HCT116 (cell line): ENCODE measurements at regions not wholly inside any gene's neighbourhood (a gene's known extent, or its start where the extent isn't known, plus 50 kb on each side); places are given as distances from the start of the nearest gene placed in this dataset.

Experiments used
- ATAC-seq: fragments of 200-7000 bp; cut with Tn5 transposase; 2 replicates; pipeline ENCODE4 v1.9.1; 2020; ENCODE audit warnings: mild to moderate bottlenecking, moderate library complexity
- BruUV-seq: library from RNA; stranded (reverse); fragments of 400-500 nt; replicated peaks from 2 replicates; lab custom pipeline; 2021; lab: Mats Ljungman, UMichigan
- CTCF ChIA-PET: fragments of 300-600 bp; sonication (Branson Sonifier 250); formaldehyde crosslinking; loops from one replicate; lab custom pipeline; 2021; ENCODE audit warnings: antibody characterized with exemption; lab: Charles Lee
- POLR2A ChIA-PET: fragments of 300-600, 350-600 bp; sonication (Branson Sonifier 250); formaldehyde crosslinking; loops from one replicate; lab custom pipeline; 2021; ENCODE audit warnings: antibody characterized with exemption; lab: Charles Lee
- RAD21 ChIA-PET, 2 experiments: fragments of 300-600 bp; sonication (Branson Sonifier 250); formaldehyde crosslinking; loops; one replicate each; lab custom pipeline; 2023; ENCODE audit warnings: low total read pairs in 2 of 2; ENCODE audit not compliant: uncharacterized antibody in 2 of 2, unreplicated experiment in 2 of 2, low non-redundant PET in 1 of 2; lab: Charles Lee
- DNase-seq: peaks from one replicate; pipeline ENCODE4 v3.0.0-alpha.2; 2010; ENCODE audit warnings: low read depth, low spot score
- H2AFZ ChIP-seq: fragments of 200-600 bp; shearing (Covaris generic), sonication (generic); 2 replicates; pipeline ENCODE4 v1.6.1; 2017; ENCODE audit warnings: low read depth, mixed run types, mixed read lengths, antibody characterized with exemption, low read length; ENCODE audit not compliant: poor library complexity, severe bottlenecking
- H3K27ac ChIP-seq: 2 replicates; pipeline ENCODE4 v1.5.1; 2012; ENCODE audit warnings: low read depth, low read length
- H3K27me3 ChIP-seq: fragments of 200-600 bp; sonication (generic); 2 replicates; pipeline ENCODE4 v1.6.1; 2016; ENCODE audit warnings: mixed run types, low read length, mixed read lengths; ENCODE audit not compliant: insufficient read depth
- H3K36me3 ChIP-seq, 2 experiments: fragments of 200-500 bp in 1 of 2; fragments of 200-600 bp in 1 of 2; sonication (Bioruptor generic) in 1 of 2; sonication (generic) in 1 of 2; 2 replicates each; pipeline versions ENCODE4 v1.5.1 to v1.6.1; 2014 to 2016; ENCODE audit warnings: low read length in 2 of 2, inconsistent platforms in 1 of 2, mixed read lengths in 1 of 2, mixed run types in 1 of 2; ENCODE audit not compliant: insufficient read depth in 2 of 2, control insufficient read depth in 1 of 2
- H3K4me1 ChIP-seq, 2 experiments: fragments of 200-600 bp in 1 of 2; sonication (generic) in 1 of 2; 2 replicates each; pipeline versions ENCODE4 v1.5.1 to v1.6.1; 2012 to 2017; ENCODE audit warnings: low read length in 2 of 2, inconsistent platforms in 1 of 2, mild to moderate bottlenecking in 1 of 2, mixed read lengths in 1 of 2, mixed run types in 1 of 2, moderate library complexity in 1 of 2; ENCODE audit not compliant: insufficient read depth in 2 of 2, control insufficient read depth in 1 of 2
- H3K4me2 ChIP-seq: fragments of 200-600 bp; sonication (generic); 2 replicates; pipeline ENCODE4 v1.6.1; 2017; ENCODE audit warnings: mixed run types, low read length, mixed read lengths
- H3K4me3 ChIP-seq, 2 experiments: fragments of 200-600 bp in 1 of 2; sonication (generic) in 1 of 2; replicated peaks in 1 of 2; 2 replicates each; pipeline ENCODE4 v1.5.1; 2011 to 2016; ENCODE audit warnings: low read length in 2 of 2, control low read depth in 1 of 2, low read depth in 1 of 2, mild to moderate bottlenecking in 1 of 2, mixed read lengths in 1 of 2, mixed run types in 1 of 2
- H3K79me2 ChIP-seq: fragments of 200-600 bp; sonication (generic); 2 replicates; pipeline ENCODE4 v1.6.1; 2017; ENCODE audit warnings: mild to moderate bottlenecking, mixed run types, low read length, moderate library complexity, mixed read lengths; ENCODE audit not compliant: insufficient read depth
- H3K9ac ChIP-seq: fragments of 200-600 bp; sonication (generic); 2 replicates; pipeline ENCODE4 v1.6.1; 2016; ENCODE audit warnings: low read length, mixed read lengths
- H3K9me2 ChIP-seq: fragments of 200-600 bp; sonication (generic), shearing (Covaris generic); 2 replicates; pipeline ENCODE4 v1.6.1; 2017; ENCODE audit warnings: mixed run types, mild to moderate bottlenecking, moderate library complexity; ENCODE audit not compliant: insufficient read depth
- H3K9me3 ChIP-seq, 2 experiments: fragments of 200-500 bp in 1 of 2; fragments of 200-600 bp in 1 of 2; sonication (Bioruptor generic) in 1 of 2; sonication (generic) in 1 of 2; 2 replicates each; pipeline ENCODE4 v1.6.1; 2014 to 2017; ENCODE audit warnings: low read length in 2 of 2, mixed read lengths in 2 of 2, inconsistent platforms in 1 of 2, low read depth in 1 of 2, mild to moderate bottlenecking in 1 of 2, mixed run types in 1 of 2, moderate library complexity in 1 of 2; ENCODE audit not compliant: control insufficient read depth in 1 of 2, insufficient read depth in 1 of 2
- H4K20me1 ChIP-seq: fragments of 200-600 bp; sonication (generic), shearing (Covaris generic); 2 replicates; pipeline ENCODE4 v1.6.1; 2017; ENCODE audit warnings: mixed run types, mild to moderate bottlenecking, moderate library complexity; ENCODE audit not compliant: insufficient read depth
- CBX3 ChIP-seq: IDR thresholded peaks from 2 replicates; pipeline ENCODE4 v1.6.1; 2012; ENCODE audit warnings: low read depth
- CEBPB ChIP-seq: IDR thresholded peaks from 2 replicates; pipeline ENCODE4 v1.6.1; 2012; ENCODE audit warnings: low read depth
- EGR1 ChIP-seq: IDR thresholded peaks from 2 replicates; pipeline ENCODE4 v1.6.1; 2012; ENCODE audit warnings: low read depth
- EZH2 ChIP-seq: fragments of 200-600 bp; sonication (generic); IDR thresholded peaks from 2 replicates; pipeline ENCODE4 v1.6.1; 2017; ENCODE audit warnings: antibody characterized with exemption, mixed run types
- FOSL1 ChIP-seq: IDR thresholded peaks from 2 replicates; pipeline ENCODE4 v1.6.1; 2012; ENCODE audit warnings: low read depth
- POLR2AphosphoS5 ChIP-seq: IDR thresholded peaks from 2 replicates; pipeline ENCODE4 v1.6.1; 2011; ENCODE audit warnings: mild to moderate bottlenecking, low read depth, low read length, moderate library complexity
- RAD21 ChIP-seq: IDR thresholded peaks from 2 replicates; pipeline ENCODE4 v1.6.1; 2012; ENCODE audit warnings: low read depth, mild to moderate bottlenecking
- SIN3A ChIP-seq: IDR thresholded peaks from 2 replicates; pipeline ENCODE4 v1.6.1; 2012; ENCODE audit warnings: low read depth
- SP1 ChIP-seq: IDR thresholded peaks from 2 replicates; pipeline ENCODE4 v1.6.1; 2012; ENCODE audit warnings: low read depth
- SRF ChIP-seq: IDR thresholded peaks from 2 replicates; pipeline ENCODE4 v1.6.1; 2012; ENCODE audit warnings: low read depth
- ZFX ChIP-seq: fragments of 450-650 bp; IDR thresholded peaks from 2 replicates; pipeline ENCODE4 v1.6.1; 2017
- ZNF274 ChIP-seq: fragments of 200-500 bp; sonication (Bioruptor generic); IDR thresholded peaks from 2 replicates; pipeline ENCODE4 v1.6.1; 2014; ENCODE audit warnings: mild to moderate bottlenecking, low read depth, low read length, inconsistent platforms
- intact Hi-C: fragments of 100-400 bp; cut with micrococcal nuclease; formaldehyde crosslinking; loops from 2 replicates; pipeline ENCODE4 v1.10.0; 2022
- TF ChIP-seq, protein P1 (sequence below): IDR thresholded peaks from 2 replicates; pipeline ENCODE4 v1.6.1; 2012
- TF ChIP-seq, protein P2 (sequence below): IDR thresholded peaks from 2 replicates; pipeline ENCODE4 v1.6.1; 2012; ENCODE audit warnings: low read depth
- TF ChIP-seq, protein P3 (sequence below): IDR thresholded peaks from 2 replicates; pipeline ENCODE4 v1.6.1; 2011; ENCODE audit warnings: mild to moderate bottlenecking, low read length, moderate library complexity; ENCODE audit not compliant: insufficient replicate concordance; ENCODE audit errors: extremely low read depth

DNA sequence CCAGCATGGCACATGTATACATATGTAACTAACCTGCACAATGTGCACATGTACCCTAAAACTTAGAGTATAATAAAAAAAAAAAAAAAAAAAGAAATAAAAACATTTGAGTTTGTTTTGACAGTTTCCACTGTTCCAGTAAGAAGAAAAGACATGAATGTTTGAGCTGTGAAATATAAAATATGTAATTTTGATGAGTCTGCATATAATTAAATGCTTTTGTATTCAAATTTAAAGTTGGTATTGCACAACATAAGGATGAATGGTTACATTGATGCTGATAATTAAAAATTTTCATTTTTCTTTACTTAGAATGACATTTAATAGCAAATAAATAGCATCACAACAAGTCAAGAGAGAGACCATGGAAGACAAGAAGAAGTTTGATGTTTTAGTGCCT is 212.0 kb upstream of the RRP15 start:
- intact Hi-C loops = no loop called here
- CTCF ChIA-PET = no interaction called here
- TF ChIP-seq, protein P1, sequence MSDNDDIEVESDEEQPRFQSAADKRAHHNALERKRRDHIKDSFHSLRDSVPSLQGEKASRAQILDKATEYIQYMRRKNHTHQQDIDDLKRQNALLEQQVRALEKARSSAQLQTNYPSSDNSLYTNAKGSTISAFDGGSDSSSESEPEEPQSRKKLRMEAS = no peak
- no peak for TF ChIP-seq CBX3
- no peak for TF ChIP-seq SP1
- TF ChIP-seq EGR1 = no peak
- no peak for TF ChIP-seq RAD21
- no peak for TF ChIP-seq ZFX
- TF ChIP-seq, protein P2, sequence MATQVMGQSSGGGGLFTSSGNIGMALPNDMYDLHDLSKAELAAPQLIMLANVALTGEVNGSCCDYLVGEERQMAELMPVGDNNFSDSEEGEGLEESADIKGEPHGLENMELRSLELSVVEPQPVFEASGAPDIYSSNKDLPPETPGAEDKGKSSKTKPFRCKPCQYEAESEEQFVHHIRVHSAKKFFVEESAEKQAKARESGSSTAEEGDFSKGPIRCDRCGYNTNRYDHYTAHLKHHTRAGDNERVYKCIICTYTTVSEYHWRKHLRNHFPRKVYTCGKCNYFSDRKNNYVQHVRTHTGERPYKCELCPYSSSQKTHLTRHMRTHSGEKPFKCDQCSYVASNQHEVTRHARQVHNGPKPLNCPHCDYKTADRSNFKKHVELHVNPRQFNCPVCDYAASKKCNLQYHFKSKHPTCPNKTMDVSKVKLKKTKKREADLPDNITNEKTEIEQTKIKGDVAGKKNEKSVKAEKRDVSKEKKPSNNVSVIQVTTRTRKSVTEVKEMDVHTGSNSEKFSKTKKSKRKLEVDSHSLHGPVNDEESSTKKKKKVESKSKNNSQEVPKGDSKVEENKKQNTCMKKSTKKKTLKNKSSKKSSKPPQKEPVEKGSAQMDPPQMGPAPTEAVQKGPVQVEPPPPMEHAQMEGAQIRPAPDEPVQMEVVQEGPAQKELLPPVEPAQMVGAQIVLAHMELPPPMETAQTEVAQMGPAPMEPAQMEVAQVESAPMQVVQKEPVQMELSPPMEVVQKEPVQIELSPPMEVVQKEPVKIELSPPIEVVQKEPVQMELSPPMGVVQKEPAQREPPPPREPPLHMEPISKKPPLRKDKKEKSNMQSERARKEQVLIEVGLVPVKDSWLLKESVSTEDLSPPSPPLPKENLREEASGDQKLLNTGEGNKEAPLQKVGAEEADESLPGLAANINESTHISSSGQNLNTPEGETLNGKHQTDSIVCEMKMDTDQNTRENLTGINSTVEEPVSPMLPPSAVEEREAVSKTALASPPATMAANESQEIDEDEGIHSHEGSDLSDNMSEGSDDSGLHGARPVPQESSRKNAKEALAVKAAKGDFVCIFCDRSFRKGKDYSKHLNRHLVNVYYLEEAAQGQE = no peak
- no peak for TF ChIP-seq SIN3A
- TF ChIP-seq SRF = no peak
- TF ChIP-seq FOSL1 = no peak
- TF ChIP-seq ZNF274 = no peak
- no peak for TF ChIP-seq EZH2
- TF ChIP-seq, protein P3, sequence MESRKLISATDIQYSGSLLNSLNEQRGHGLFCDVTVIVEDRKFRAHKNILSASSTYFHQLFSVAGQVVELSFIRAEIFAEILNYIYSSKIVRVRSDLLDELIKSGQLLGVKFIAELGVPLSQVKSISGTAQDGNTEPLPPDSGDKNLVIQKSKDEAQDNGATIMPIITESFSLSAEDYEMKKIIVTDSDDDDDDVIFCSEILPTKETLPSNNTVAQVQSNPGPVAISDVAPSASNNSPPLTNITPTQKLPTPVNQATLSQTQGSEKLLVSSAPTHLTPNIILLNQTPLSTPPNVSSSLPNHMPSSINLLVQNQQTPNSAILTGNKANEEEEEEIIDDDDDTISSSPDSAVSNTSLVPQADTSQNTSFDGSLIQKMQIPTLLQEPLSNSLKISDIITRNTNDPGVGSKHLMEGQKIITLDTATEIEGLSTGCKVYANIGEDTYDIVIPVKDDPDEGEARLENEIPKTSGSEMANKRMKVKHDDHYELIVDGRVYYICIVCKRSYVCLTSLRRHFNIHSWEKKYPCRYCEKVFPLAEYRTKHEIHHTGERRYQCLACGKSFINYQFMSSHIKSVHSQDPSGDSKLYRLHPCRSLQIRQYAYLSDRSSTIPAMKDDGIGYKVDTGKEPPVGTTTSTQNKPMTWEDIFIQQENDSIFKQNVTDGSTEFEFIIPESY = no peak
- no peak for TF ChIP-seq CEBPB
- TF ChIP-seq POLR2AphosphoS5 = no peak
- TF ChIP-seq, all 23 proteins: peak for 0
- Histone ChIP-seq H3K79me2 (no peaks in the 10 kb centered on the region), H4K20me1 (no peaks in the 10 kb centered on the region), H3K36me3 (no peaks in the 10 kb centered on the region), H3K4me1 (no peaks in the 10 kb centered on the region), H3K4me3 (no peak overlapping the region), H3K9me2 (no peaks in the 10 kb centered on the region), H3K27ac (no peak overlapping the region), H2AFZ (no peak overlapping the region), H3K27me3 (peaks cover 11% of the 10 kb centered on the region), H3K4me2 (no peak overlapping the region), H3K9ac (no peak overlapping the region), H3K9me3 (no peaks in the 10 kb centered on the region)
- ATAC-seq = no peak
- POLR2A ChIA-PET = no interaction called here
- RAD21 ChIA-PET = no interaction called here
- BruUV-seq = no TSS peak
- DNase-seq = no peak
